Astrocyte (in vitro differentiated cells and primary cell): ENCODE measurements at regions not wholly inside any gene's neighbourhood (a gene's known extent, or its start where the extent isn't known, plus 50 kb on each side); places are given as distances from the start of the nearest gene placed in this dataset.

Experiments used
- DNase-seq: peaks from one replicate; pipeline ENCODE4 v3.0.0-alpha.2; 2010; ENCODE audit warnings: low read depth
- FAIRE-seq: peaks from 2 replicates; lab custom pipeline; 2011; peaks lifted over from hg19 to GRCh38; lab: Jason Lieb, UNC
- H2AFZ ChIP-seq: 2 replicates; pipeline ENCODE4 v1.6.0; 2012; ENCODE audit warnings: low read depth, low read length, inconsistent platforms
- H3K27ac ChIP-seq: 2 replicates; pipeline ENCODE4 v1.5.1; 2011; ENCODE audit warnings: low read depth, low read length, inconsistent platforms
- H3K27me3 ChIP-seq: 2 replicates; pipeline ENCODE4 v1.6.0; 2011; ENCODE audit warnings: low read length, inconsistent platforms; ENCODE audit not compliant: insufficient read depth
- H3K36me3 ChIP-seq: 2 replicates; pipeline ENCODE4 v1.5.1; 2011; ENCODE audit warnings: low read length, inconsistent platforms; ENCODE audit not compliant: insufficient read depth
- H3K4me1 ChIP-seq: 2 replicates; pipeline ENCODE4 v1.5.1; 2011; ENCODE audit warnings: low read length, inconsistent platforms; ENCODE audit not compliant: insufficient read depth
- H3K4me2 ChIP-seq: 2 replicates; pipeline ENCODE4 v1.6.0; 2012; ENCODE audit warnings: low read length, inconsistent platforms
- H3K4me3 ChIP-seq: 2 replicates; pipeline ENCODE4 v1.5.1; 2011; ENCODE audit warnings: low read depth, mild to moderate bottlenecking, low read length, inconsistent platforms; ENCODE audit not compliant: insufficient read depth
- H3K79me2 ChIP-seq: 2 replicates; pipeline ENCODE4 v1.6.0; 2012; ENCODE audit warnings: mild to moderate bottlenecking, low read length, inconsistent platforms; ENCODE audit not compliant: insufficient read depth
- H3K9ac ChIP-seq: 2 replicates; pipeline ENCODE4 v1.6.0; 2012; ENCODE audit warnings: mild to moderate bottlenecking, low read length, inconsistent platforms
- H3K9me3 ChIP-seq: 2 replicates; pipeline ENCODE4 v1.5.1; 2012; ENCODE audit warnings: low read depth, mild to moderate bottlenecking, low read length, inconsistent platforms; ENCODE audit not compliant: insufficient read depth
- H4K20me1 ChIP-seq: 2 replicates; pipeline ENCODE4 v1.6.0; 2012; ENCODE audit warnings: low read length, inconsistent platforms; ENCODE audit not compliant: insufficient read depth
- H3K27ac Mint-ChIP-seq: one replicate; pipeline ENCODE4 v1.8.0; 2021; ENCODE audit warnings: mild to moderate bottlenecking, mixed read lengths; ENCODE audit not compliant: unreplicated experiment
- H3K27me3 Mint-ChIP-seq: one replicate; pipeline ENCODE4 v1.8.0; 2021; ENCODE audit warnings: low read depth, mixed read lengths; ENCODE audit not compliant: unreplicated experiment
- H3K36me3 Mint-ChIP-seq: one replicate; pipeline ENCODE4 v1.8.0; 2021; ENCODE audit warnings: low read depth, mixed read lengths; ENCODE audit not compliant: unreplicated experiment
- H3K4me1 Mint-ChIP-seq: one replicate; pipeline ENCODE4 v1.8.0; 2021; ENCODE audit warnings: low read depth, mixed read lengths; ENCODE audit not compliant: unreplicated experiment
- H3K4me3 Mint-ChIP-seq: one replicate; pipeline ENCODE4 v1.8.0; 2021; ENCODE audit warnings: mild to moderate bottlenecking, moderate library complexity, mixed read lengths; ENCODE audit not compliant: unreplicated experiment
- H3K9me3 Mint-ChIP-seq: one replicate; pipeline ENCODE4 v1.8.0; 2021; ENCODE audit warnings: mild to moderate bottlenecking, mixed read lengths; ENCODE audit not compliant: unreplicated experiment
- CTCF ChIP-seq: IDR thresholded peaks from 2 replicates; pipeline ENCODE4 v1.5.1; 2011; ENCODE audit warnings: low read depth, mild to moderate bottlenecking, inconsistent platforms, low read length, moderate library complexity; ENCODE audit not compliant: insufficient read depth
- EZH2 ChIP-seq: IDR thresholded peaks from 2 replicates; pipeline ENCODE4 v1.6.1; 2012; ENCODE audit warnings: mild to moderate bottlenecking, low read length, inconsistent platforms; ENCODE audit not compliant: insufficient read depth

- Mint-ChIP-seq H3K4me1 (no peaks in the 10 kb centered on the region), H3K36me3 (no peaks in the 10 kb centered on the region), H3K4me3 (no peak overlapping the region), H3K9me3 (no peaks in the 10 kb centered on the region), H3K27me3 (peaks cover 3% of the 10 kb centered on the region), H3K27ac (no peak overlapping the region)
- H3K9me3 ChIP-seq = no peaks in the 10 kb centered on the region
- DNase-seq (no peak), FAIRE-seq (no peak)
- H4K20me1 ChIP-seq = no peaks in the 10 kb centered on the region
- no peaks in the 10 kb centered on the region for H3K79me2 ChIP-seq
- H3K4me2 ChIP-seq = no peak overlapping the region
- H2AFZ ChIP-seq = no peak overlapping the region
- no peaks in the 10 kb centered on the region for H3K36me3 ChIP-seq
- no peak overlapping the region for H3K27ac ChIP-seq
- no peak overlapping the region for H3K9ac ChIP-seq
- H3K27me3 ChIP-seq = no peaks in the 10 kb centered on the region
- TF ChIP-seq EZH2 = no peak
- no peak for TF ChIP-seq CTCF
- H3K4me1 ChIP-seq = no peaks in the 10 kb centered on the region
- H3K4me3 ChIP-seq = no peak overlapping the region
These were observed 214.4 kb upstream of the RORB start for GRCh38 chr9:74282526-74283253.

- H3K27ac Mint-ChIP-seq = no peak overlapping the region
- no peaks in the 10 kb centered on the region for H3K9me3 Mint-ChIP-seq
- H3K4me1 Mint-ChIP-seq = no peaks in the 10 kb centered on the region
- Histone ChIP-seq H3K9me3 (peaks cover 3% of the 10 kb centered on the region), H3K4me1 (no peaks in the 10 kb centered on the region), H3K27me3 (no peaks in the 10 kb centered on the region), H3K79me2 (no peaks in the 10 kb centered on the region), H3K36me3 (no peaks in the 10 kb centered on the region), H2AFZ (no peak overlapping the region), H4K20me1 (no peaks in the 10 kb centered on the region), H3K27ac (no peak overlapping the region), H3K4me2 (peak overlapping the region; percentile 18), H3K4me3 (no peak overlapping the region), H3K9ac (no peak overlapping the region)
- FAIRE-seq (no peak), DNase-seq (peak; percentile 12)
- H3K36me3 Mint-ChIP-seq = no peaks in the 10 kb centered on the region
- no peak for TF ChIP-seq CTCF
- no peak for TF ChIP-seq EZH2
- no peak overlapping the region for H3K4me3 Mint-ChIP-seq
- peaks cover 3% of the 10 kb centered on the region for H3K27me3 Mint-ChIP-seq
These were observed 212.3 kb upstream of the RORB start for GRCh38 chr9:74284581-74285450.
